Loucy (cell line): ENCODE measurements at regions not wholly inside any gene's neighbourhood (a gene's known extent, or its start where the extent isn't known, plus 50 kb on each side); places are given as distances from the start of the nearest gene placed in this dataset.

Experiments used
- EZH2phosphoT487 ChIP-seq: fragments of 200-600 bp; IDR thresholded peaks from 2 replicates; pipeline ENCODE4 v1.6.1; 2018; ENCODE audit warnings: antibody characterized with exemption, mild to moderate bottlenecking, moderate library complexity, borderline replicate concordance
- TF ChIP-seq, protein P1 (sequence below): fragments of 200-600 bp; sonication (generic); conservative IDR thresholded peaks from 2 replicates; pipeline ENCODE4 v1.5.1; 2014; ENCODE audit warnings: mild to moderate bottlenecking, antibody characterized with exemption, low read length

DNA sequence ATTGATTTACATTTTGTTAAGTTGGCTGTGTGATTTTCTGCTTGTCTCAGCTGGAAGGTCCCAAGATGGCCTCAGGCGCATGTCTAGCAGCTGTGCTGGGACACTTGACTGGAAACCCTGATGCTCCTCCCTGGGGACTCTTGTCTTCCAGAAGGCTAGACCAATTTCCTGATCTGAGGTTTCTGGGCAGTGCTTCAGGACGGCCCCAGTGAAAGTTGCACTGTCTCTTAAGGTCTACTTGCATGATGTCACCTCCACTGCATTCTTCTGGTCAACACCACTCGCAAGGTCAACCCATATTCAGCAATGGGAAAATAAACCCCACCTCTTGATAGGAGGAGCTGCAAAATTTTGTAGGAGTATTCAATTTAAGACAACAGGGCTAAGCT, 116.0 kb downstream of the SALL1 start:
- TF ChIP-seq, protein P1, sequence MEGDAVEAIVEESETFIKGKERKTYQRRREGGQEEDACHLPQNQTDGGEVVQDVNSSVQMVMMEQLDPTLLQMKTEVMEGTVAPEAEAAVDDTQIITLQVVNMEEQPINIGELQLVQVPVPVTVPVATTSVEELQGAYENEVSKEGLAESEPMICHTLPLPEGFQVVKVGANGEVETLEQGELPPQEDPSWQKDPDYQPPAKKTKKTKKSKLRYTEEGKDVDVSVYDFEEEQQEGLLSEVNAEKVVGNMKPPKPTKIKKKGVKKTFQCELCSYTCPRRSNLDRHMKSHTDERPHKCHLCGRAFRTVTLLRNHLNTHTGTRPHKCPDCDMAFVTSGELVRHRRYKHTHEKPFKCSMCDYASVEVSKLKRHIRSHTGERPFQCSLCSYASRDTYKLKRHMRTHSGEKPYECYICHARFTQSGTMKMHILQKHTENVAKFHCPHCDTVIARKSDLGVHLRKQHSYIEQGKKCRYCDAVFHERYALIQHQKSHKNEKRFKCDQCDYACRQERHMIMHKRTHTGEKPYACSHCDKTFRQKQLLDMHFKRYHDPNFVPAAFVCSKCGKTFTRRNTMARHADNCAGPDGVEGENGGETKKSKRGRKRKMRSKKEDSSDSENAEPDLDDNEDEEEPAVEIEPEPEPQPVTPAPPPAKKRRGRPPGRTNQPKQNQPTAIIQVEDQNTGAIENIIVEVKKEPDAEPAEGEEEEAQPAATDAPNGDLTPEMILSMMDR, result no peak
- TF ChIP-seq EZH2phosphoT487, result no peak
